PC-9 (cell line): ENCODE measurements at regions not wholly inside any gene's neighbourhood (a gene's known extent, or its start where the extent isn't known, plus 50 kb on each side); places are given as distances from the start of the nearest gene placed in this dataset.

Experiments
- BruUV-seq: library from RNA; stranded (reverse); fragments of 400-500 nt; replicated peaks from 2 replicates; lab custom pipeline; 2021; lab: Mats Ljungman, UMichigan
- CTCF ChIA-PET: fragments of 300-600 bp; sonication (Branson Sonifier 250); formaldehyde crosslinking; loops from one replicate; lab custom pipeline; 2022; ENCODE audit warnings: antibody characterized with exemption; lab: Charles Lee
- POLR2A ChIA-PET: fragments of 300-600 bp; sonication (Branson Sonifier 250); formaldehyde crosslinking; loops from one replicate; lab custom pipeline; 2022; ENCODE audit warnings: antibody characterized with exemption; ENCODE audit not compliant: unreplicated experiment; lab: Charles Lee
- DNase-seq, 2 experiments: peaks; one replicate each; pipeline versions ENCODE4 v3.0.0 to v3.0.0-alpha.2; 2015 to 2022; ENCODE audit warnings: mixed read lengths in 1 of 2
- H2AFZ ChIP-seq: fragments of 200-600 bp; sonication (generic); 2 replicates; pipeline ENCODE4 v1.8.1; 2017; ENCODE audit warnings: antibody characterized with exemption
- H3F3A ChIP-seq: fragments of 200-600 bp; sonication (generic); 2 replicates; pipeline ENCODE4 v1.8.1; 2017; ENCODE audit warnings: antibody characterized with exemption, mild to moderate bottlenecking, low read depth; ENCODE audit not compliant: insufficient read depth
- H3K27ac ChIP-seq: fragments of 200-600 bp; sonication (generic); 2 replicates; pipeline ENCODE4 v1.6.1; 2016; ENCODE audit warnings: mixed run types
- H3K27me3 ChIP-seq: fragments of 200-600 bp; sonication (generic); 2 replicates; pipeline ENCODE4 v1.6.1; 2016; ENCODE audit warnings: low read depth, mixed run types; ENCODE audit not compliant: insufficient read depth
- H3K36me3 ChIP-seq: fragments of 200-600 bp; sonication (generic); 2 replicates; pipeline ENCODE4 v1.6.1; 2016; ENCODE audit warnings: low read depth, mixed run types
- H3K4me1 ChIP-seq: fragments of 200-600 bp; sonication (generic); replicated peaks from 2 replicates; pipeline ENCODE4 v1.6.1; 2016; ENCODE audit warnings: mixed run types; ENCODE audit not compliant: insufficient read depth
- H3K4me2 ChIP-seq: fragments of 200-600 bp; sonication (generic); 2 replicates; pipeline ENCODE4 v1.6.1; 2017; ENCODE audit warnings: mixed run types
- H3K4me3 ChIP-seq: fragments of 200-600 bp; sonication (generic); 2 replicates; pipeline ENCODE4 v1.6.1; 2016; ENCODE audit warnings: mixed run types
- H3K79me2 ChIP-seq: fragments of 200-600 bp; sonication (generic); 2 replicates; pipeline ENCODE4 v1.6.1; 2017; ENCODE audit warnings: low read depth, mixed run types
- H3K9me2 ChIP-seq: fragments of 200-600 bp; sonication (generic); 2 replicates; pipeline ENCODE4 v1.8.1; 2017; ENCODE audit warnings: mild to moderate bottlenecking; ENCODE audit not compliant: insufficient read depth
- H3K9me3 ChIP-seq: fragments of 200-600 bp; sonication (generic); 2 replicates; pipeline ENCODE4 v1.8.1; 2016; ENCODE audit warnings: low read depth; ENCODE audit not compliant: insufficient read depth
- H4K20me1 ChIP-seq: fragments of 200-600 bp; sonication (generic); 2 replicates; pipeline ENCODE4 v1.8.1; 2017; ENCODE audit not compliant: insufficient read depth
- EZH2 ChIP-seq: fragments of 200-600 bp; sonication (generic); IDR thresholded peaks from 2 replicates; pipeline ENCODE4 v1.8.0; 2017; ENCODE audit warnings: antibody characterized with exemption, low read depth
- intact Hi-C: fragments of 100-400 bp; cut with micrococcal nuclease; formaldehyde crosslinking; loops from one replicate; pipeline ENCODE4 v1.10.0; 2022; ENCODE audit not compliant: unreplicated experiment
- TF ChIP-seq, protein P1 (sequence below): fragments of 200-600 bp; sonication (generic); conservative IDR thresholded peaks from 2 replicates; pipeline ENCODE4 v1.6.1; 2017; ENCODE audit warnings: mixed run types, antibody characterized with exemption, mild to moderate bottlenecking, moderate library complexity

DNA sequence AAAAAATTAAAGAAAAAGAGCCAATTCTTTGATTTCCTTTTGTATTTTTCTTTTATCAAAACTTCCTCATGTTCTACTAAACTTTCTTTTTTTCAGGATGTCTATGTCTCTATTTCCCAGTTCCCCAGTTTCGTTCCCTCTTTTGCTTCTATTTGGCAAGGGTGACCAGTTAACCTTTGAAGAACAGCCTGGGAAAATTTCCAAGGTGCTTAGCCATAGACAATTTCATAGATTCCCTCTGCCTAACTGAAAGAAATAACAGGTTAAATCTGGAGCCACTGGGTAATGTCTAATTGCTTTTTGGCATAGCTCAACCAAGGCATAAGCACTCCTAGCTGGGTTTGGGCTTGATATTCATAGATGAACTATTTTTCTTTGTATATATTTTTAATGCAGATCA, 272.3 kb downstream of the ADGRL2 start:
- Histone ChIP-seq H3K9me2 (no peaks in the 10 kb centered on the region; the same call in 1 of the 2 replicates), H4K20me1 (no peaks in the 10 kb centered on the region), H3K9me3 (no peaks in the 10 kb centered on the region), H3K79me2 (no peaks in the 10 kb centered on the region), H3K27ac (no peak overlapping the region), H3K27me3 (no peaks in the 10 kb centered on the region), H3K4me3 (no peak overlapping the region), H3K4me2 (no peak overlapping the region), H3K4me1 (no peaks in the 10 kb centered on the region), H3K36me3 (no peaks in the 10 kb centered on the region), H3F3A (no peaks in the 10 kb centered on the region), H2AFZ (no peak overlapping the region)
- ChIA-PET CTCF (no interaction called here), POLR2A (no interaction called here)
- no peak for DNase-seq
- intact Hi-C loops, result no loop called here
- no TSS peak for BruUV-seq
- no peak for TF ChIP-seq EZH2
- TF ChIP-seq, protein P1, sequence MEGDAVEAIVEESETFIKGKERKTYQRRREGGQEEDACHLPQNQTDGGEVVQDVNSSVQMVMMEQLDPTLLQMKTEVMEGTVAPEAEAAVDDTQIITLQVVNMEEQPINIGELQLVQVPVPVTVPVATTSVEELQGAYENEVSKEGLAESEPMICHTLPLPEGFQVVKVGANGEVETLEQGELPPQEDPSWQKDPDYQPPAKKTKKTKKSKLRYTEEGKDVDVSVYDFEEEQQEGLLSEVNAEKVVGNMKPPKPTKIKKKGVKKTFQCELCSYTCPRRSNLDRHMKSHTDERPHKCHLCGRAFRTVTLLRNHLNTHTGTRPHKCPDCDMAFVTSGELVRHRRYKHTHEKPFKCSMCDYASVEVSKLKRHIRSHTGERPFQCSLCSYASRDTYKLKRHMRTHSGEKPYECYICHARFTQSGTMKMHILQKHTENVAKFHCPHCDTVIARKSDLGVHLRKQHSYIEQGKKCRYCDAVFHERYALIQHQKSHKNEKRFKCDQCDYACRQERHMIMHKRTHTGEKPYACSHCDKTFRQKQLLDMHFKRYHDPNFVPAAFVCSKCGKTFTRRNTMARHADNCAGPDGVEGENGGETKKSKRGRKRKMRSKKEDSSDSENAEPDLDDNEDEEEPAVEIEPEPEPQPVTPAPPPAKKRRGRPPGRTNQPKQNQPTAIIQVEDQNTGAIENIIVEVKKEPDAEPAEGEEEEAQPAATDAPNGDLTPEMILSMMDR, result no peak

GRCh38 chr1:82065916-82066315, 265.2 kb downstream of the ADGRL2 start:
- no peak for DNase-seq
- H3F3A ChIP-seq, result no peaks in the 10 kb centered on the region
- no TSS peak for BruUV-seq

GRCh38 chr1:82064691-82065090, 264.0 kb downstream of the ADGRL2 start:
- POLR2A ChIA-PET, result no interaction called here

More at GRCh38 chr1:82065916-82066315, 265.2 kb downstream of the ADGRL2 start:
- TF ChIP-seq, protein P1, result no peak
- no peak for TF ChIP-seq EZH2
- Histone ChIP-seq H3K9me2 (no peaks in the 10 kb centered on the region), H3K27me3 (no peaks in the 10 kb centered on the region), H3K4me2 (no peak overlapping the region), H3K9me3 (no peaks in the 10 kb centered on the region), H3K4me3 (no peak overlapping the region), H3K4me1 (no peaks in the 10 kb centered on the region), H3K36me3 (no peaks in the 10 kb centered on the region), H2AFZ (no peak overlapping the region), H3K79me2 (no peaks in the 10 kb centered on the region), H4K20me1 (no peaks in the 10 kb centered on the region), H3K27ac (no peak overlapping the region)
- ChIA-PET POLR2A (no interaction called here), CTCF (no interaction called here)
- intact Hi-C loops, result no loop called here

More at GRCh38 chr1:82064691-82065090, 264.0 kb downstream of the ADGRL2 start:
- Histone ChIP-seq H3K36me3 (no peaks in the 10 kb centered on the region), H3K9me2 (no peaks in the 10 kb centered on the region), H3K27ac (no peak overlapping the region), H3F3A (no peaks in the 10 kb centered on the region), H3K4me1 (no peaks in the 10 kb centered on the region), H3K9me3 (no peaks in the 10 kb centered on the region), H2AFZ (no peak overlapping the region), H3K4me3 (no peak overlapping the region), H3K79me2 (no peaks in the 10 kb centered on the region), H3K27me3 (no peaks in the 10 kb centered on the region), H4K20me1 (no peaks in the 10 kb centered on the region), H3K4me2 (no peak overlapping the region)
- BruUV-seq, result no TSS peak
- intact Hi-C loops, result no loop called here
- CTCF ChIA-PET, result no interaction called here
- no peak for DNase-seq
- no peak for TF ChIP-seq EZH2
- TF ChIP-seq, protein P1, result no peak
